Mesenchymal stem cell (in vitro differentiated cells and primary cell): ENCODE measurements at regions not wholly inside any gene's neighbourhood (a gene's known extent, or its start where the extent isn't known, plus 50 kb on each side); places are given as distances from the start of the nearest gene placed in this dataset.
A peak's percentile ranks its signal among the peaks of the same experiment; 100 is the strongest.

ENCODE experiments used
- DNase-seq: peaks from one replicate; pipeline ENCODE4 v3.0.0-alpha.2; 2013
- H2AFZ ChIP-seq: one replicate; pipeline ENCODE4 v1.6.1; 2013; ENCODE audit warnings: low read depth, mild to moderate bottlenecking, control low read depth, inconsistent platforms, low read length, moderate library complexity
- H2AK5ac ChIP-seq: 2 replicates; pipeline ENCODE4 v1.6.1; 2013; ENCODE audit warnings: low read length, moderate library complexity, mild to moderate bottlenecking, inconsistent platforms; ENCODE audit not compliant: severe bottlenecking
- H2BK120ac ChIP-seq: one replicate; pipeline ENCODE4 v1.6.1; 2013; ENCODE audit warnings: low read depth, mild to moderate bottlenecking, inconsistent platforms, low read length, moderate library complexity
- H2BK12ac ChIP-seq, 2 experiments: one replicate each; pipeline ENCODE4 v1.6.1; 2013; ENCODE audit warnings: inconsistent platforms in 2 of 2, low read length in 2 of 2, mild to moderate bottlenecking in 2 of 2, moderate library complexity in 2 of 2, control low read depth in 1 of 2
- H2BK15ac ChIP-seq: one replicate; pipeline ENCODE4 v1.6.1; 2013; ENCODE audit warnings: mild to moderate bottlenecking, low read depth, inconsistent platforms; ENCODE audit not compliant: poor library complexity, severe bottlenecking
- H2BK5ac ChIP-seq: 2 replicates; pipeline ENCODE4 v1.6.1; 2013; ENCODE audit warnings: low read depth, mild to moderate bottlenecking, low read length, control low read depth, inconsistent platforms; ENCODE audit not compliant: poor library complexity, severe bottlenecking
- H3K14ac ChIP-seq, 2 experiments: one replicate each; pipeline ENCODE4 v1.6.1; 2013; ENCODE audit warnings: inconsistent platforms in 2 of 2, low read length in 2 of 2, control low read depth in 1 of 2, mild to moderate bottlenecking in 1 of 2, moderate library complexity in 1 of 2
- H3K18ac ChIP-seq, 2 experiments: one replicate each; pipeline ENCODE4 v1.6.1; 2013; ENCODE audit warnings: inconsistent platforms in 2 of 2, low read length in 2 of 2, control low read depth in 1 of 2, low read depth in 1 of 2, mild to moderate bottlenecking in 1 of 2
- H3K23ac ChIP-seq, 2 experiments: one replicate each; pipeline ENCODE4 v1.6.1; 2013; ENCODE audit warnings: inconsistent platforms in 2 of 2, low read length in 2 of 2, mild to moderate bottlenecking in 2 of 2, moderate library complexity in 2 of 2, control low read depth in 1 of 2
- H3K27ac ChIP-seq: 2 replicates; pipeline ENCODE4 v1.5.1; 2013; ENCODE audit warnings: mild to moderate bottlenecking, moderate library complexity, low read length, control low read depth, inconsistent platforms; ENCODE audit not compliant: poor library complexity, severe bottlenecking
- H3K27me3 ChIP-seq, 2 experiments: 2 replicates each; pipeline versions ENCODE4 v1.6.1 to v1.7.0; 2013; ENCODE audit warnings: low read length in 2 of 2, mild to moderate bottlenecking in 2 of 2, moderate library complexity in 2 of 2, control low read depth in 1 of 2, inconsistent platforms in 1 of 2; ENCODE audit not compliant: control insufficient read depth in 1 of 2, insufficient read depth in 1 of 2
- H3K36me3 ChIP-seq, 2 experiments: 2 replicates each; pipeline versions ENCODE4 v1.6.1 to v1.7.0; 2013; ENCODE audit warnings: low read length in 2 of 2, control low read depth in 1 of 2, inconsistent platforms in 1 of 2, low read depth in 1 of 2, mild to moderate bottlenecking in 1 of 2; ENCODE audit not compliant: insufficient read depth in 2 of 2, control insufficient read depth in 1 of 2
- H3K4ac ChIP-seq, 2 experiments: one replicate each; pipeline ENCODE4 v1.6.1; 2013; ENCODE audit warnings: inconsistent platforms in 2 of 2, low read length in 2 of 2, mild to moderate bottlenecking in 2 of 2, moderate library complexity in 2 of 2, control low read depth in 1 of 2, low read depth in 1 of 2
- H3K4me1 ChIP-seq: 2 replicates; pipeline ENCODE4 v1.6.1; 2013; ENCODE audit warnings: low read depth, low read length, control low read depth; ENCODE audit not compliant: control insufficient read depth, insufficient read depth
- H3K4me2 ChIP-seq: 2 replicates; pipeline ENCODE4 v1.6.1; 2013; ENCODE audit warnings: low read length, mild to moderate bottlenecking, inconsistent platforms; ENCODE audit not compliant: poor library complexity, severe bottlenecking
- H3K4me3 ChIP-seq, 2 experiments: 2 replicates each; pipeline versions ENCODE4 v1.5.1 to v1.7.0; 2013; ENCODE audit warnings: low read length in 2 of 2, mild to moderate bottlenecking in 2 of 2, control low read depth in 1 of 2, low read depth in 1 of 2; ENCODE audit not compliant: insufficient read depth in 1 of 2
- H3K79me1 ChIP-seq: replicated peaks from 2 replicates; pipeline ENCODE4 v1.6.1; 2013; ENCODE audit warnings: mild to moderate bottlenecking, control low read depth, low read length, inconsistent platforms; ENCODE audit not compliant: poor library complexity, severe bottlenecking
- H3K9ac ChIP-seq: 2 replicates; pipeline ENCODE4 v1.7.0; 2013; ENCODE audit warnings: mild to moderate bottlenecking, low read length, moderate library complexity
- H3K9me3 ChIP-seq: 2 replicates; pipeline ENCODE4 v1.7.0; 2013; ENCODE audit warnings: mild to moderate bottlenecking, low read length; ENCODE audit not compliant: control insufficient read depth
- H4K8ac ChIP-seq: one replicate; pipeline ENCODE4 v1.6.1; 2013; ENCODE audit warnings: inconsistent platforms, mild to moderate bottlenecking, low read length, moderate library complexity
- H4K91ac ChIP-seq: one replicate; pipeline ENCODE4 v1.6.1; 2013; ENCODE audit warnings: mild to moderate bottlenecking, low read length, inconsistent platforms
- WGBS: methylation state at CpG from one replicate; pipeline ENCODE4 v1.1.7; 2013; ENCODE audit warnings: mixed read lengths; 5-methylcytosine and 5-hydroxymethylcytosine counted together

- 93% methylated on average over 3 of the region's 3 CpGs for WGBS
- H3K14ac ChIP-seq: peak overlapping the region in 1 of 2 experiments; percentile 19
- H2AK5ac ChIP-seq: no peak overlapping the region
- no peak for DNase-seq
- H3K27me3 ChIP-seq: no peaks in the 10 kb centered on the region
- H3K23ac ChIP-seq: no peak overlapping the region
- no peak overlapping the region for H3K4me2 ChIP-seq
- H3K4ac ChIP-seq: no peak overlapping the region
- no peak overlapping the region for H3K27ac ChIP-seq
- no peak overlapping the region for H2BK120ac ChIP-seq
- no peaks in the 10 kb centered on the region for H3K36me3 ChIP-seq
- H4K8ac ChIP-seq: no peak overlapping the region
- H3K18ac ChIP-seq: peak overlapping the region in 1 of 2 experiments; percentile 11
- H2BK12ac ChIP-seq: peak overlapping the region in 1 of 2 experiments; percentile 11
- no peak overlapping the region for H2AFZ ChIP-seq
- no peak overlapping the region for H2BK15ac ChIP-seq
- H3K4me3 ChIP-seq: no peak overlapping the region
- no peaks in the 10 kb centered on the region for H3K79me1 ChIP-seq
- H3K9ac ChIP-seq: no peak overlapping the region
- H4K91ac ChIP-seq: peak overlapping the region; percentile 57
- peaks cover 5% of the 10 kb centered on the region for H3K4me1 ChIP-seq
- H2BK5ac ChIP-seq: no peak overlapping the region
- H3K9me3 ChIP-seq: no peaks in the 10 kb centered on the region
These were observed 74.8 kb upstream of the ENPP6 start for GRCh38 chr4:184292465-184292867.

GRCh38 chr4:184289179-184289535 lies 71.5 kb upstream of the ENPP6 start:
- no peak overlapping the region for H2BK15ac ChIP-seq
- no peak overlapping the region for H3K4ac ChIP-seq
- no peak overlapping the region for H2AFZ ChIP-seq
- no peak overlapping the region for H3K14ac ChIP-seq
- H3K23ac ChIP-seq: no peak overlapping the region
- no peak overlapping the region for H3K4me3 ChIP-seq
- H4K8ac ChIP-seq: peak overlapping the region; percentile 57
- H3K4me1 ChIP-seq: peaks cover 5% of the 10 kb centered on the region
- H3K18ac ChIP-seq: no peak overlapping the region
- H3K9me3 ChIP-seq: no peaks in the 10 kb centered on the region
- H3K79me1 ChIP-seq: no peaks in the 10 kb centered on the region
- no peak overlapping the region for H2BK5ac ChIP-seq
- peak overlapping the region; percentile 8 for H2BK120ac ChIP-seq
- no peaks in the 10 kb centered on the region for H3K27me3 ChIP-seq
- no peak overlapping the region for H3K4me2 ChIP-seq
- no peak for DNase-seq
- H3K27ac ChIP-seq: no peak overlapping the region
- H3K36me3 ChIP-seq: no peaks in the 10 kb centered on the region
- WGBS: 93% methylated on average over 2 of the region's 3 CpGs
- no peak overlapping the region for H3K9ac ChIP-seq
- H2BK12ac ChIP-seq: peak overlapping the region in 1 of 2 experiments; percentile 21
- H2AK5ac ChIP-seq: no peak overlapping the region
- H4K91ac ChIP-seq: no peak overlapping the region

- Histone ChIP-seq H3K27ac (no peak overlapping the region), H3K14ac (no peak overlapping the region)
- WGBS: 92% methylated on average over 13 of the region's 14 CpGs
These were observed 70.9 kb upstream of the ENPP6 start for GRCh38 chr4:184288451-184289178.

GRCh38 chr4:184287697-184288255 lies 70.1 kb upstream of the ENPP6 start:
- Histone ChIP-seq H2BK5ac (no peak overlapping the region), H3K36me3 (no peaks in the 10 kb centered on the region), H2BK12ac (no peak overlapping the region), H4K91ac (no peak overlapping the region), H3K27me3 (no peaks in the 10 kb centered on the region), H3K23ac (no peak overlapping the region), H3K9me3 (no peaks in the 10 kb centered on the region), H4K8ac (no peak overlapping the region), H3K9ac (peak overlapping the region; percentile 81), H3K27ac (no peak overlapping the region), H3K4ac (no peak overlapping the region), H3K4me2 (no peak overlapping the region), H2AK5ac (no peak overlapping the region), H3K18ac (no peak overlapping the region), H2BK15ac (no peak overlapping the region), H3K4me1 (peaks cover 8% of the 10 kb centered on the region), H2AFZ (no peak overlapping the region), H3K14ac (no peak overlapping the region), H3K4me3 (peak overlapping the region in 1 of 2 experiments; percentile 46), H2BK120ac (no peak overlapping the region), H3K79me1 (no peaks in the 10 kb centered on the region)
- WGBS: 45% methylated on average over 4 of the region's 5 CpGs
- peak; percentile 63 for DNase-seq

More at GRCh38 chr4:184288451-184289178, 70.9 kb upstream of the ENPP6 start:
- DNase-seq: no peak
- Histone ChIP-seq H3K9ac (no peak overlapping the region), H3K23ac (no peak overlapping the region), H3K4me3 (no peak overlapping the region), H3K27me3 (no peaks in the 10 kb centered on the region), H2AFZ (no peak overlapping the region), H4K8ac (peak overlapping the region; percentile 57), H4K91ac (no peak overlapping the region), H3K4me2 (no peak overlapping the region), H3K4me1 (peaks cover 6% of the 10 kb centered on the region), H2BK5ac (no peak overlapping the region), H3K79me1 (no peaks in the 10 kb centered on the region), H2AK5ac (no peak overlapping the region), H3K9me3 (no peaks in the 10 kb centered on the region), H2BK12ac (peak overlapping the region in 1 of 2 experiments; percentile 21), H2BK15ac (no peak overlapping the region), H3K4ac (no peak overlapping the region), H3K18ac (no peak overlapping the region), H3K36me3 (no peaks in the 10 kb centered on the region), H2BK120ac (peak overlapping the region; percentile 8)
